GM06990 (cell line): ENCODE measurements at regions not wholly inside any gene's neighbourhood (a gene's known extent, or its start where the extent isn't known, plus 50 kb on each side); places are given as distances from the start of the nearest gene placed in this dataset.

Source experiments
- DNase-seq: peaks from one replicate; pipeline ENCODE4 v3.0.0-alpha.2; 2011; ENCODE audit not compliant: insufficient read length; ENCODE audit errors: extremely low read depth
- H3K27me3 ChIP-seq: replicated peaks from 2 replicates; pipeline ENCODE4 v1.6.0; 2011; ENCODE audit warnings: low read length; ENCODE audit not compliant: control insufficient read depth, insufficient read depth
- H3K36me3 ChIP-seq: 2 replicates; pipeline ENCODE4 v1.5.1; 2011; ENCODE audit warnings: low read length; ENCODE audit not compliant: control insufficient read depth, insufficient read depth
- H3K4me3 ChIP-seq: replicated peaks from 2 replicates; pipeline ENCODE4 v1.5.1; 2011; ENCODE audit warnings: low read depth, mild to moderate bottlenecking, control low read depth, low read length
- CTCF ChIP-seq: IDR thresholded peaks from 2 replicates; pipeline ENCODE4 v1.5.1; 2011; ENCODE audit warnings: low read length, control low read depth, mild to moderate bottlenecking, inconsistent platforms; ENCODE audit not compliant: insufficient read depth, poor library complexity, severe bottlenecking

- Histone ChIP-seq H3K36me3 (no peaks in the 10 kb centered on the region), H3K4me3 (no peak overlapping the region), H3K27me3 (no peaks in the 10 kb centered on the region)
- no peak for DNase-seq
- TF ChIP-seq CTCF, result no peak
These were observed 213.0 kb downstream of the INHBA start for GRCh38 chr7:41489885-41490284.

- TF ChIP-seq CTCF, result no peak
- DNase-seq, result no peak
- Histone ChIP-seq H3K27me3 (no peaks in the 10 kb centered on the region), H3K4me3 (no peak overlapping the region), H3K36me3 (no peaks in the 10 kb centered on the region)
These were observed 215.5 kb downstream of the INHBA start for GRCh38 chr7:41487229-41487940.

- Histone ChIP-seq H3K36me3 (no peaks in the 10 kb centered on the region), H3K27me3 (no peaks in the 10 kb centered on the region), H3K4me3 (no peak overlapping the region)
- DNase-seq, result no peak
- TF ChIP-seq CTCF, result no peak
These were observed 221.5 kb downstream of the INHBA start for GRCh38 chr7:41481353-41481752.

GRCh38 chr7:41478187-41478586, 224.7 kb downstream of the INHBA start:
- Histone ChIP-seq H3K4me3 (no peak overlapping the region), H3K36me3 (no peaks in the 10 kb centered on the region), H3K27me3 (no peaks in the 10 kb centered on the region)
- peak; percentile 11 for DNase-seq
- TF ChIP-seq CTCF, result no peak

- Histone ChIP-seq H3K4me3 (no peak overlapping the region), H3K36me3 (no peaks in the 10 kb centered on the region), H3K27me3 (no peaks in the 10 kb centered on the region)
- no peak for TF ChIP-seq CTCF
- no peak for DNase-seq
These were observed 226.5 kb downstream of the INHBA start for GRCh38 chr7:41476460-41476803.
